Prostate gland (tissue), 2 donors: ENCODE measurements at regions not wholly inside any gene's neighbourhood (a gene's known extent, or its start where the extent isn't known, plus 50 kb on each side); places are given as distances from the start of the nearest gene placed in this dataset.

Experiments used
- DNase-seq: peaks from one replicate; pipeline ENCODE4 v3.0.0-alpha.2; 2019; ENCODE audit warnings: low spot score
- H3K27ac ChIP-seq, 2 donors: fragments of 200-600 bp; sonication (generic); 2 replicates each; pipeline ENCODE4 v1.5.1; 2017 to 2019
- H3K27me3 ChIP-seq: fragments of 200-600 bp; sonication (generic); replicated peaks from 2 replicates; pipeline ENCODE4 v1.5.1; 2019; ENCODE audit not compliant: insufficient read depth
- H3K36me3 ChIP-seq, 2 donors: fragments of 200-600 bp; sonication (generic); 1 replicate in 1 of 2; 2 replicates in 1 of 2; pipeline versions ENCODE4 v1.5.1 to v1.8.1; 2017 to 2019
- H3K4me1 ChIP-seq: fragments of 200-600 bp; sonication (generic); replicated peaks from 2 replicates; pipeline ENCODE4 v1.5.1; 2019
- H3K4me3 ChIP-seq, 2 donors: fragments of 200-600 bp; sonication (generic); 2 replicates each; pipeline ENCODE4 v1.5.1; 2017 to 2019
- H3K9me3 ChIP-seq: fragments of 200-600 bp; sonication (generic); 2 replicates; pipeline ENCODE4 v1.5.1; 2017
- POLR2A ChIP-seq: fragments of 450-650 bp; IDR thresholded peaks from one replicate; pipeline ENCODE4 v1.6.1; 2016; ENCODE audit warnings: antibody characterized with exemption, mild to moderate bottlenecking
- POLR2AphosphoS5 ChIP-seq: sonication (generic); formaldehyde crosslinking; IDR thresholded peaks from one replicate; pipeline ENCODE4 v1.6.1; 2017; ENCODE audit warnings: antibody characterized with exemption
- WGBS: methylation state at CpG from one replicate; pipeline ENCODE4 v1.1.5; 2018; 5-methylcytosine and 5-hydroxymethylcytosine counted together
- intact Hi-C: fragments of 100-400 bp; cut with DNase I; formaldehyde crosslinking; loops from one replicate; pipeline ENCODE4 v1.14.2; 2022
- TF ChIP-seq, protein P1 (sequence below), 4 experiments: fragments of 200-600 bp in 2 of 4; fragments of 450-650 bp in 2 of 4; sonication (generic) in 2 of 4; IDR thresholded peaks; 1 replicate in 3 of 4; 2 replicates in 1 of 4; pipeline ENCODE4 v1.5.1; 2016 to 2019; ENCODE audit warnings: antibody characterized with exemption in 4 of 4, mild to moderate bottlenecking in 2 of 4, moderate library complexity in 2 of 4

DNA sequence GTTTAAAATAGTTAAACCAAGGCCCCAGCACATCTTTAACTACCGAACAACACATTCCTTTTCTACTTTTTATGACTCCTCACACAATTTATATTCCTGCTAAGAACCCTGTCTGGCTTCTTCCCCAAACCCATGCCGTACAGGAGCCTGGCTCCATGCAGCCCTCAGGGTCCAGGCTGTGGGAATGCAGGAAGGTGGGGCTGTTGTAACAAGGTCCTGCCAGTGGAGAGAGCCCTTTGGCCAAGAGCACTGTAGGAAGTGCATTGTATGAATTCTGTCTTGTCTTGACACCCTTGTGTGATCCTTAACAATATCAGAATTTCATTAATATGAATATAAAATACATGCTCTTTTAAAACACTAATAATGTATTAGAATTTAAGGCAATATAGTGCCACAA, 563.8 kb downstream of the TBL1XR1 start:
- no peak overlapping the region for H3K27ac ChIP-seq
- no peaks in the 10 kb centered on the region for H3K36me3 ChIP-seq
- no peak for DNase-seq
- no peak overlapping the region for H3K4me3 ChIP-seq
- intact Hi-C loops: no loop called here
- no peaks in the 10 kb centered on the region for H3K27me3 ChIP-seq
- WGBS: 18% methylated on average over 2 of the region's 2 CpGs
- no peaks in the 10 kb centered on the region for H3K9me3 ChIP-seq
- TF ChIP-seq POLR2A: no peak
- no peak for TF ChIP-seq POLR2AphosphoS5
- TF ChIP-seq, protein P1, sequence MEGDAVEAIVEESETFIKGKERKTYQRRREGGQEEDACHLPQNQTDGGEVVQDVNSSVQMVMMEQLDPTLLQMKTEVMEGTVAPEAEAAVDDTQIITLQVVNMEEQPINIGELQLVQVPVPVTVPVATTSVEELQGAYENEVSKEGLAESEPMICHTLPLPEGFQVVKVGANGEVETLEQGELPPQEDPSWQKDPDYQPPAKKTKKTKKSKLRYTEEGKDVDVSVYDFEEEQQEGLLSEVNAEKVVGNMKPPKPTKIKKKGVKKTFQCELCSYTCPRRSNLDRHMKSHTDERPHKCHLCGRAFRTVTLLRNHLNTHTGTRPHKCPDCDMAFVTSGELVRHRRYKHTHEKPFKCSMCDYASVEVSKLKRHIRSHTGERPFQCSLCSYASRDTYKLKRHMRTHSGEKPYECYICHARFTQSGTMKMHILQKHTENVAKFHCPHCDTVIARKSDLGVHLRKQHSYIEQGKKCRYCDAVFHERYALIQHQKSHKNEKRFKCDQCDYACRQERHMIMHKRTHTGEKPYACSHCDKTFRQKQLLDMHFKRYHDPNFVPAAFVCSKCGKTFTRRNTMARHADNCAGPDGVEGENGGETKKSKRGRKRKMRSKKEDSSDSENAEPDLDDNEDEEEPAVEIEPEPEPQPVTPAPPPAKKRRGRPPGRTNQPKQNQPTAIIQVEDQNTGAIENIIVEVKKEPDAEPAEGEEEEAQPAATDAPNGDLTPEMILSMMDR (IDR thresholded peaks at IDR 0.05): no peak
- no peaks in the 10 kb centered on the region for H3K4me1 ChIP-seq

DNA sequence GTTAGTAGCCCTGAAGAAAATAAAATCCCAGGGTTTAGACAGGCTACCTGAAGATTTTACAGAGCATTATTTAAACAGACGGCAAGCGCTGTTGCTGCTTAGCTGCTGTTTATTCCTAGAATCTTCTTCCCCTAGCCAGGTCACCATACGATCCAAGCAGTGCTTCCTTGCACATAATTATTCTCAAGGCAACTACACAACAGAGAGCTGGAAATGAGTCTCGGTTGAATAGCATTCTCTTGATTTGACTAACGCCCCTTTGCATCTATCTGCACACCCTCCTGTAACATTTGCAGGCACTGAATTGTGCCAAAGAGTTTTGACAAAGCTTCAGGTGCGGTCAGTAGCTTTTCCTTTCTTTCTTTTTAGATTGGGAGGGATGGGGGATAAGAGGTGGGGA, 564.4 kb downstream of the TBL1XR1 start:
- WGBS: 76% methylated on average over 6 of the region's 6 CpGs
- H3K36me3 ChIP-seq: no peaks in the 10 kb centered on the region
- TF ChIP-seq, protein P1 (IDR thresholded peaks at IDR 0.05): no peak
- TF ChIP-seq POLR2A (no peak), POLR2AphosphoS5 (no peak)
- no peak overlapping the region for H3K4me3 ChIP-seq
- H3K27me3 ChIP-seq: no peaks in the 10 kb centered on the region
- no peaks in the 10 kb centered on the region for H3K4me1 ChIP-seq
- H3K9me3 ChIP-seq: no peaks in the 10 kb centered on the region
- no peak overlapping the region for H3K27ac ChIP-seq
- intact Hi-C loops: no loop called here
- DNase-seq: no peak

DNA sequence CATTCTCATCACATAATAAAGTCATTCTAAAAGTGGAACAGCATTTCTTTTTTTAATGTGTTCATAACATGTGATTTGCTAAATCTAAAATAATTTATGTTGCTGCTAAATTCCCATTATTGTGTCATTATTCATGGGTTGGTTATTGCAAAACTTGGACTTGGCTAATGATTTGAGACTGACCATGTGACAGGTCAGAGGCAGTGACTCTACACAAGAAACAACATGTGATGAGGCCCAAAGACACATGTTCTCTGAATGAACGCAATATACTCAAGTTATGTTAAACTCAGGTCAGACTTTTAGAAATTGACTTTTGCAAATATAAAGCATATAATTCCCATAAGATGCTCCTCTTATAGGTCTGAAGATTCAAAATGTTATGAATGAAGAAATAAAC, 566.1 kb downstream of the TBL1XR1 start:
- H3K4me1 ChIP-seq: no peaks in the 10 kb centered on the region
- H3K9me3 ChIP-seq: no peaks in the 10 kb centered on the region
- H3K4me3 ChIP-seq: no peak overlapping the region
- H3K36me3 ChIP-seq: no peaks in the 10 kb centered on the region
- no peak for DNase-seq
- intact Hi-C loops: no loop called here
- no peak overlapping the region for H3K27ac ChIP-seq
- H3K27me3 ChIP-seq: no peaks in the 10 kb centered on the region
- 97% methylated on average over 1 of the region's 1 CpG for WGBS
- no peak for TF ChIP-seq POLR2A
- TF ChIP-seq, protein P1 (IDR thresholded peaks at IDR 0.05): no peak
- TF ChIP-seq POLR2AphosphoS5: no peak

DNA sequence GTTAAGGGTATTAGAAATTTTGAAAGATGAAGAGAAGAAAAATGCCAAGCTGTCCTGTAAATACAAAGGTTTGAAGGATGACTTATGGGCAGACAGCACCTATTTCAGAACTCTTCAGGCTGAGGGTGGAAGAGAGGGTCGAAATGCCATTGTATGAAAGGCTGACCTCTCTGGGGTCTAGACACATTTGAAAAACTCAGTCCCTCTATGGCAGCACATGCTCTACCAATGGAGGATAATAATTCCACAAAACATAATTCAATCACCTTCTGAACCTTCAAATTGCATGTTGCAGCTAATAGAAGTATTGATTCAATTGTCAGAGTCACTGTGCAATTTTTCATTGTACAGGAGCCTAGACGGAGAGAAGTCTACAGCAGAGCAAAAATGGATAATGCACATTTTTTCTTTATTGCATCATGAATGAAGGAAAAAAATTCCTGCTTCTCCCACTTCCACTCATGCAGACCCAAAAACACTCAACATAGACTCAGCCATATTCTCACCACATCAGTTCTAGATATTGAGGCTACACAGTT, 569.1 kb downstream of the TBL1XR1 start:
- Histone ChIP-seq H3K4me3 (no peak overlapping the region), H3K27me3 (no peaks in the 10 kb centered on the region), H3K4me1 (no peaks in the 10 kb centered on the region), H3K36me3 (no peaks in the 10 kb centered on the region), H3K27ac (no peak overlapping the region), H3K9me3 (no peaks in the 10 kb centered on the region)
- TF ChIP-seq POLR2A (no peak), POLR2AphosphoS5 (no peak)
- TF ChIP-seq, protein P1 (IDR thresholded peaks at IDR 0.05): no peak
- WGBS: 98% methylated on average over 2 of the region's 2 CpGs
- intact Hi-C loops: no loop called here
- no peak for DNase-seq

DNA sequence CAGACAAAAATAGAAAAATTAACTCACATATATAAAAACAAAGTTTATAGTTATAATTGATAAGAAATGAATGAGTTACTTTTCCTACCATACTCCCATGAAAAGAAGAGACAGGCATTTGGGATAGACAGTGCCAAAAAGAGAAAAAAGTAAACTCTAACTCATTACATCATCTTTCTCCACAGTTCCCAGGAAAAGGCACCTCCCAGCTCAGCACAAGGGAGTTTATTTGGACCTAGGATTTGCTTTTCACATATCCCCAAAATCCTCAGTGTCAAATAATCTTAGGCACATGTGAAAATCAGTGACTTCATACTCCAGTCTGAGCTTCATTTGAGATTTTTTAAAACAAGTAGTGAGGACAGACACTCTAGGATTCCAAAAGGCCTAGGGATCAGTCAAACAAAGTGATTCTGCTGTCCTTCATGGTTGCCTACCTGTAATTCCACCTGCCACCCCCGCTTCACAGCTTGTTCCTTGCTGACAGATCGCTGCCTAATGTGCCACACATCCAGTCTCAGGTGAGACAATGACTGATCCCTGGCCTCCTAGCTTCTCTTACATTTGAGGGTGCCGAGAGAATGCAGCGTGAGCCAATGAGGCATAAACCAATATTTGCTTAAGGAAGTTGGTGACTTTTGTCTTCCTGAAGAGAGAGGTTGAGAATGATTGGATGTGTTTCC, 573.7 kb downstream of the TBL1XR1 start:
- H3K9me3 ChIP-seq: no peaks in the 10 kb centered on the region
- 82% methylated on average over 4 of the region's 4 CpGs for WGBS
- H3K27ac ChIP-seq: no peak overlapping the region
- intact Hi-C loops: no loop called here
- TF ChIP-seq POLR2AphosphoS5 (no peak), POLR2A (no peak)
- no peaks in the 10 kb centered on the region for H3K27me3 ChIP-seq
- DNase-seq: no peak
- H3K4me1 ChIP-seq: no peaks in the 10 kb centered on the region
- no peak overlapping the region for H3K4me3 ChIP-seq
- no peaks in the 10 kb centered on the region for H3K36me3 ChIP-seq
